ENCODE measurements at regions not wholly inside any gene's neighbourhood (a gene's known extent, or its start where the extent isn't known, plus 50 kb on each side); places are given as distances from the start of the nearest gene placed in this dataset.
"Not testable (repeated sequence)": the region's sequence is repeated elsewhere in the genome, so short reads cannot be mapped to it uniquely, and the experiment has no call there.

GRCh38 chr6:92701425-92702096 is 717.8 kb downstream of the EPHA7 start:
- no peak overlapping the region for H3K27ac ChIP-seq (ENCODE audit: low read length)
- H3K4me1 ChIP-seq (ENCODE audit: control insufficient read depth, insufficient read depth, low read length) = no peaks in the 10 kb centered on the region
- DNase-seq = no peak
- 93% methylated on average over 2 of the region's 10 CpGs for WGBS (ENCODE audit: insufficient coverage, low lambda C conversion rate)
- H3K9me3 ChIP-seq (ENCODE audit: control insufficient read depth, low read depth, low read length) = no peaks in the 10 kb centered on the region
- no peaks in the 10 kb centered on the region for H3K36me3 ChIP-seq (ENCODE audit: control insufficient read depth, insufficient read depth, low read length)
- no peaks in the 10 kb centered on the region for H3K27me3 ChIP-seq (ENCODE audit: control insufficient read depth, insufficient read depth, low read length)
- no peak overlapping the region for H3K4me3 ChIP-seq (ENCODE audit: low read length)

GRCh38 chr6:92700411-92700810 is 718.9 kb downstream of the EPHA7 start:
- Histone ChIP-seq H3K27ac (ENCODE audit: low read length) (no peak overlapping the region), H3K36me3 (ENCODE audit: control insufficient read depth, insufficient read depth, low read length) (no peaks in the 10 kb centered on the region), H3K4me1 (ENCODE audit: control insufficient read depth, insufficient read depth, low read length) (no peaks in the 10 kb centered on the region), H3K27me3 (ENCODE audit: control insufficient read depth, insufficient read depth, low read length) (no peaks in the 10 kb centered on the region), H3K9me3 (ENCODE audit: control insufficient read depth, low read depth, low read length) (no peaks in the 10 kb centered on the region), H3K4me3 (ENCODE audit: low read length) (no peak overlapping the region)
- no peak for DNase-seq
- no CpG with 5 or more reads among the region's 11 CpGs for WGBS (ENCODE audit: insufficient coverage, low lambda C conversion rate)

- no peak for DNase-seq
- no peak overlapping the region for H3K27ac ChIP-seq (ENCODE audit: low read length)
- H3K4me1 ChIP-seq (ENCODE audit: control insufficient read depth, insufficient read depth, low read length) = no peaks in the 10 kb centered on the region
- no peaks in the 10 kb centered on the region for H3K36me3 ChIP-seq (ENCODE audit: control insufficient read depth, insufficient read depth, low read length)
- no peak overlapping the region for H3K4me3 ChIP-seq (ENCODE audit: low read length)
- no CpG with 5 or more reads among the region's 2 CpGs for WGBS (ENCODE audit: insufficient coverage, low lambda C conversion rate)
- H3K27me3 ChIP-seq (ENCODE audit: control insufficient read depth, insufficient read depth, low read length) = no peaks in the 10 kb centered on the region
- no peaks in the 10 kb centered on the region for H3K9me3 ChIP-seq (ENCODE audit: control insufficient read depth, low read depth, low read length)
These were observed 728.3 kb downstream of the EPHA7 start for GRCh38 chr6:92690997-92691599.

GRCh38 chr6:92688342-92688741 is 731.0 kb downstream of the EPHA7 start:
- no peak overlapping the region for H3K4me3 ChIP-seq (ENCODE audit: low read length)
- H3K27ac ChIP-seq (ENCODE audit: low read length) = no peak overlapping the region
- WGBS (ENCODE audit: insufficient coverage, low lambda C conversion rate) = 57% methylated on average over 1 of the region's 2 CpGs
- no peaks in the 10 kb centered on the region for H3K4me1 ChIP-seq (ENCODE audit: control insufficient read depth, insufficient read depth, low read length)
- no peaks in the 10 kb centered on the region for H3K36me3 ChIP-seq (ENCODE audit: control insufficient read depth, insufficient read depth, low read length)
- H3K27me3 ChIP-seq (ENCODE audit: control insufficient read depth, insufficient read depth, low read length) = no peaks in the 10 kb centered on the region
- no peak for DNase-seq
- H3K9me3 ChIP-seq (ENCODE audit: control insufficient read depth, low read depth, low read length) = no peaks in the 10 kb centered on the region

GRCh38 chr6:92687278-92687677 is 732.1 kb downstream of the EPHA7 start:
- no peaks in the 10 kb centered on the region for H3K36me3 ChIP-seq (ENCODE audit: control insufficient read depth, insufficient read depth, low read length)
- no peak overlapping the region for H3K4me3 ChIP-seq (ENCODE audit: low read length)
- H3K4me1 ChIP-seq (ENCODE audit: control insufficient read depth, insufficient read depth, low read length) = no peaks in the 10 kb centered on the region
- no peak for DNase-seq
- H3K27ac ChIP-seq (ENCODE audit: low read length) = no peak overlapping the region
- 94% methylated on average over 2 of the region's 2 CpGs for whole genome bisulfite sequencing (ENCODE audit: insufficient coverage, low lambda C conversion rate)
- no peaks in the 10 kb centered on the region for H3K27me3 ChIP-seq (ENCODE audit: control insufficient read depth, insufficient read depth, low read length)
- H3K9me3 ChIP-seq (ENCODE audit: control insufficient read depth, low read depth, low read length) = no peaks in the 10 kb centered on the region

- WGBS (ENCODE audit: insufficient coverage, low lambda C conversion rate) = no CpG with 5 or more reads among the region's 1 CpG
- DNase-seq = no peak
- H3K9me3 ChIP-seq (ENCODE audit: control insufficient read depth, low read depth, low read length) = no peaks in the 10 kb centered on the region
These were observed 735.0 kb downstream of the EPHA7 start for GRCh38 chr6:92684386-92684785.

GRCh38 chr6:92683748-92684147 is 735.6 kb downstream of the EPHA7 start:
- no peak for DNase-seq
- no CpG with 5 or more reads among the region's 2 CpGs for WGBS (ENCODE audit: insufficient coverage, low lambda C conversion rate)

More at GRCh38 chr6:92684386-92684785, 735.0 kb downstream of the EPHA7 start:
- Histone ChIP-seq H3K4me1 (ENCODE audit: control insufficient read depth, insufficient read depth, low read length) (no peaks in the 10 kb centered on the region), H3K4me3 (ENCODE audit: low read length) (no peak overlapping the region), H3K36me3 (ENCODE audit: control insufficient read depth, insufficient read depth, low read length) (no peaks in the 10 kb centered on the region), H3K27ac (ENCODE audit: low read length) (no peak overlapping the region), H3K27me3 (ENCODE audit: control insufficient read depth, insufficient read depth, low read length) (no peaks in the 10 kb centered on the region)

GRCh38 chr6:92682516-92683398 is 736.6 kb downstream of the EPHA7 start:
- Histone ChIP-seq H3K36me3 (ENCODE audit: control insufficient read depth, insufficient read depth, low read length) (no peaks in the 10 kb centered on the region), H3K9me3 (ENCODE audit: control insufficient read depth, low read depth, low read length) (no peaks in the 10 kb centered on the region), H3K4me1 (ENCODE audit: control insufficient read depth, insufficient read depth, low read length) (no peaks in the 10 kb centered on the region), H3K27ac (ENCODE audit: low read length) (no peak overlapping the region), H3K27me3 (ENCODE audit: control insufficient read depth, insufficient read depth, low read length) (no peaks in the 10 kb centered on the region), H3K4me3 (ENCODE audit: low read length) (no peak overlapping the region)
- no peak for DNase-seq
- WGBS (ENCODE audit: insufficient coverage, low lambda C conversion rate) = 62% methylated on average over 2 of the region's 4 CpGs

More at GRCh38 chr6:92683748-92684147, 735.6 kb downstream of the EPHA7 start:
- no peak overlapping the region for H3K27ac ChIP-seq (ENCODE audit: low read length)
- H3K4me1 ChIP-seq (ENCODE audit: control insufficient read depth, insufficient read depth, low read length) = no peaks in the 10 kb centered on the region
- H3K27me3 ChIP-seq (ENCODE audit: control insufficient read depth, insufficient read depth, low read length) = no peaks in the 10 kb centered on the region
- no peaks in the 10 kb centered on the region for H3K9me3 ChIP-seq (ENCODE audit: control insufficient read depth, low read depth, low read length)
- H3K36me3 ChIP-seq (ENCODE audit: control insufficient read depth, insufficient read depth, low read length) = no peaks in the 10 kb centered on the region
- H3K4me3 ChIP-seq (ENCODE audit: low read length) = no peak overlapping the region

- no peaks in the 10 kb centered on the region for H3K36me3 ChIP-seq (ENCODE audit: control insufficient read depth, insufficient read depth, low read length)
- DNase-seq = no peak
- 100% methylated on average over 1 of the region's 1 CpG for WGBS (ENCODE audit: insufficient coverage, low lambda C conversion rate)
- no peak overlapping the region for H3K27ac ChIP-seq (ENCODE audit: low read length)
- H3K4me3 ChIP-seq (ENCODE audit: low read length) = no peak overlapping the region
- no peaks in the 10 kb centered on the region for H3K9me3 ChIP-seq (ENCODE audit: control insufficient read depth, low read depth, low read length)
- no peaks in the 10 kb centered on the region for H3K4me1 ChIP-seq (ENCODE audit: control insufficient read depth, insufficient read depth, low read length)
- H3K27me3 ChIP-seq (ENCODE audit: control insufficient read depth, insufficient read depth, low read length) = no peaks in the 10 kb centered on the region
These were observed 738.0 kb downstream of the EPHA7 start for GRCh38 chr6:92681401-92681800.

- not testable (repeated sequence) for DNase-seq; H3K4me3 ChIP-seq (ENCODE audit: low read length); H3K27ac ChIP-seq (ENCODE audit: low read length); H3K9me3 ChIP-seq (ENCODE audit: control insufficient read depth, low read depth, low read length); H3K27me3 ChIP-seq (ENCODE audit: control insufficient read depth, insufficient read depth, low read length); H3K4me1 ChIP-seq (ENCODE audit: control insufficient read depth, insufficient read depth, low read length); H3K36me3 ChIP-seq (ENCODE audit: control insufficient read depth, insufficient read depth, low read length)
These were observed 747.9 kb downstream of the EPHA7 start for GRCh38 chr6:92671462-92671861.

Data from large intestine (tissue), 3 donors.